ENCODE measurements at regions not wholly inside any gene's neighbourhood (a gene's known extent, or its start where the extent isn't known, plus 50 kb on each side); places are given as distances from the start of the nearest gene placed in this dataset.
A peak's percentile ranks its signal among the peaks of the same experiment; 100 is the strongest.

GRCh38 chr1:222107975-222108374 lies 366.1 kb upstream of the DUSP10 start:
- Mint-ChIP-seq H3K27ac (no peak overlapping the region), H3K4me3 (no peak overlapping the region), H3K27me3 (ENCODE audit: low read depth) (no peaks in the 10 kb centered on the region), H3K36me3 (ENCODE audit: low read depth) (no peaks in the 10 kb centered on the region), H3K4me1 (ENCODE audit: low read depth) (no peaks in the 10 kb centered on the region), H3K9me3 (no peaks in the 10 kb centered on the region)
- no peak for DNase-seq (ENCODE audit: low spot score)

- H3K4me3 Mint-ChIP-seq: no peak overlapping the region
- no peaks in the 10 kb centered on the region for H3K27me3 Mint-ChIP-seq (ENCODE audit: low read depth)
- no peaks in the 10 kb centered on the region for H3K4me1 Mint-ChIP-seq (ENCODE audit: low read depth)
- no peaks in the 10 kb centered on the region for H3K9me3 Mint-ChIP-seq
- DNase-seq (ENCODE audit: low spot score): no peak
- H3K36me3 Mint-ChIP-seq (ENCODE audit: low read depth): no peaks in the 10 kb centered on the region
- no peak overlapping the region for H3K27ac Mint-ChIP-seq
These were observed 365.4 kb upstream of the DUSP10 start for GRCh38 chr1:222107267-222107666.

- Mint-ChIP-seq H3K4me3 (no peak overlapping the region), H3K27me3 (ENCODE audit: low read depth) (no peaks in the 10 kb centered on the region), H3K36me3 (ENCODE audit: low read depth) (no peaks in the 10 kb centered on the region), H3K27ac (no peak overlapping the region), H3K9me3 (no peaks in the 10 kb centered on the region), H3K4me1 (ENCODE audit: low read depth) (no peaks in the 10 kb centered on the region)
- no peak for DNase-seq (ENCODE audit: low spot score)
These were observed 364.5 kb upstream of the DUSP10 start for GRCh38 chr1:222106377-222106776.

GRCh38 chr1:222105861-222106260 lies 364.0 kb upstream of the DUSP10 start:
- Mint-ChIP-seq H3K27ac (no peak overlapping the region), H3K36me3 (ENCODE audit: low read depth) (no peaks in the 10 kb centered on the region)

GRCh38 chr1:222105393-222105737 lies 363.5 kb upstream of the DUSP10 start:
- Mint-ChIP-seq H3K4me1 (ENCODE audit: low read depth) (no peaks in the 10 kb centered on the region), H3K4me3 (no peak overlapping the region), H3K36me3 (ENCODE audit: low read depth) (no peaks in the 10 kb centered on the region), H3K27ac (no peak overlapping the region), H3K9me3 (no peaks in the 10 kb centered on the region), H3K27me3 (ENCODE audit: low read depth) (no peaks in the 10 kb centered on the region)
- DNase-seq (ENCODE audit: low spot score): no peak

More at GRCh38 chr1:222105861-222106260, 364.0 kb upstream of the DUSP10 start:
- Mint-ChIP-seq H3K4me3 (no peak overlapping the region), H3K9me3 (no peaks in the 10 kb centered on the region), H3K4me1 (ENCODE audit: low read depth) (no peaks in the 10 kb centered on the region), H3K27me3 (ENCODE audit: low read depth) (no peaks in the 10 kb centered on the region)
- DNase-seq (ENCODE audit: low spot score): no peak

- Mint-ChIP-seq H3K4me1 (ENCODE audit: low read depth) (no peaks in the 10 kb centered on the region), H3K27ac (no peak overlapping the region), H3K36me3 (ENCODE audit: low read depth) (no peaks in the 10 kb centered on the region)
These were observed 363.0 kb upstream of the DUSP10 start for GRCh38 chr1:222104694-222105392.

GRCh38 chr1:222104097-222104496 lies 362.2 kb upstream of the DUSP10 start:
- no peaks in the 10 kb centered on the region for H3K27me3 Mint-ChIP-seq (ENCODE audit: low read depth)
- DNase-seq (ENCODE audit: low spot score): no peak
- H3K4me3 Mint-ChIP-seq: no peak overlapping the region
- no peaks in the 10 kb centered on the region for H3K4me1 Mint-ChIP-seq (ENCODE audit: low read depth)
- H3K9me3 Mint-ChIP-seq: no peaks in the 10 kb centered on the region
- H3K27ac Mint-ChIP-seq: no peak overlapping the region
- H3K36me3 Mint-ChIP-seq (ENCODE audit: low read depth): no peaks in the 10 kb centered on the region

More at GRCh38 chr1:222104694-222105392, 363.0 kb upstream of the DUSP10 start:
- Mint-ChIP-seq H3K4me3 (no peak overlapping the region), H3K9me3 (no peaks in the 10 kb centered on the region), H3K27me3 (ENCODE audit: low read depth) (no peaks in the 10 kb centered on the region)
- DNase-seq (ENCODE audit: low spot score): no peak

- Mint-ChIP-seq H3K36me3 (ENCODE audit: low read depth) (no peaks in the 10 kb centered on the region), H3K4me3 (no peak overlapping the region), H3K9me3 (no peaks in the 10 kb centered on the region), H3K27ac (no peak overlapping the region), H3K4me1 (ENCODE audit: low read depth) (no peaks in the 10 kb centered on the region), H3K27me3 (ENCODE audit: low read depth) (no peaks in the 10 kb centered on the region)
- DNase-seq (ENCODE audit: low spot score): no peak
These were observed 357.9 kb upstream of the DUSP10 start for GRCh38 chr1:222099746-222100145.

GRCh38 chr1:222098404-222098803 lies 356.5 kb upstream of the DUSP10 start:
- Mint-ChIP-seq H3K9me3 (no peaks in the 10 kb centered on the region), H3K4me3 (no peak overlapping the region), H3K27ac (no peak overlapping the region), H3K27me3 (ENCODE audit: low read depth) (no peaks in the 10 kb centered on the region), H3K4me1 (ENCODE audit: low read depth) (no peaks in the 10 kb centered on the region), H3K36me3 (ENCODE audit: low read depth) (no peaks in the 10 kb centered on the region)
- no peak for DNase-seq (ENCODE audit: low spot score)

- H3K27me3 Mint-ChIP-seq (ENCODE audit: low read depth): no peaks in the 10 kb centered on the region
- no peak overlapping the region for H3K4me3 Mint-ChIP-seq
- no peak overlapping the region for H3K27ac Mint-ChIP-seq
- DNase-seq (ENCODE audit: low spot score): no peak
- no peaks in the 10 kb centered on the region for H3K9me3 Mint-ChIP-seq
- no peaks in the 10 kb centered on the region for H3K4me1 Mint-ChIP-seq (ENCODE audit: low read depth)
- no peaks in the 10 kb centered on the region for H3K36me3 Mint-ChIP-seq (ENCODE audit: low read depth)
These were observed 355.7 kb upstream of the DUSP10 start for GRCh38 chr1:222097588-222097987.

- no peaks in the 10 kb centered on the region for H3K9me3 Mint-ChIP-seq
- no peak overlapping the region for H3K27ac Mint-ChIP-seq
- no peaks in the 10 kb centered on the region for H3K27me3 Mint-ChIP-seq (ENCODE audit: low read depth)
- DNase-seq (ENCODE audit: low spot score): no peak
- H3K4me3 Mint-ChIP-seq: no peak overlapping the region
- no peaks in the 10 kb centered on the region for H3K36me3 Mint-ChIP-seq (ENCODE audit: low read depth)
- no peaks in the 10 kb centered on the region for H3K4me1 Mint-ChIP-seq (ENCODE audit: low read depth)
These were observed 355.0 kb upstream of the DUSP10 start for GRCh38 chr1:222096883-222097282.

GRCh38 chr1:222096476-222096772 lies 354.5 kb upstream of the DUSP10 start:
- Mint-ChIP-seq H3K27ac (no peak overlapping the region), H3K36me3 (ENCODE audit: low read depth) (no peaks in the 10 kb centered on the region), H3K4me3 (no peak overlapping the region), H3K9me3 (no peaks in the 10 kb centered on the region), H3K27me3 (ENCODE audit: low read depth) (no peaks in the 10 kb centered on the region), H3K4me1 (ENCODE audit: low read depth) (no peaks in the 10 kb centered on the region)
- DNase-seq (ENCODE audit: low spot score): no peak

- Mint-ChIP-seq H3K4me3 (no peak overlapping the region), H3K27ac (no peak overlapping the region), H3K9me3 (no peaks in the 10 kb centered on the region), H3K27me3 (ENCODE audit: low read depth) (no peaks in the 10 kb centered on the region), H3K36me3 (ENCODE audit: low read depth) (no peaks in the 10 kb centered on the region), H3K4me1 (ENCODE audit: low read depth) (no peaks in the 10 kb centered on the region)
- peak; percentile 16 for DNase-seq (ENCODE audit: low spot score)
These were observed 354.0 kb upstream of the DUSP10 start for GRCh38 chr1:222095606-222096475.

- Mint-ChIP-seq H3K27ac (no peak overlapping the region), H3K4me3 (no peak overlapping the region), H3K9me3 (no peaks in the 10 kb centered on the region), H3K4me1 (ENCODE audit: low read depth) (no peaks in the 10 kb centered on the region), H3K27me3 (ENCODE audit: low read depth) (no peaks in the 10 kb centered on the region), H3K36me3 (ENCODE audit: low read depth) (no peaks in the 10 kb centered on the region)
- no peak for DNase-seq (ENCODE audit: low spot score)
These were observed 351.6 kb upstream of the DUSP10 start for GRCh38 chr1:222093518-222093917.

Measured in T-helper 2 cell treated with Interferon-gamma antibody and Interleukin-4, amounts not matched to agents 5 μg/mL and 100 μg/mL, for 36 hours (primary cell).